GM12891 (cell line): ENCODE measurements at regions not wholly inside any gene's neighbourhood (a gene's known extent, or its start where the extent isn't known, plus 50 kb on each side); places are given as distances from the start of the nearest gene placed in this dataset.

ENCODE experiments used
- PAX5 ChIP-seq: IDR thresholded peaks from 2 replicates; pipeline ENCODE4 v1.6.1; 2011; ENCODE audit warnings: low read length, moderate library complexity, mild to moderate bottlenecking; ENCODE audit not compliant: insufficient read depth, severe bottlenecking
- POLR2AphosphoS5 ChIP-seq: IDR thresholded peaks from 2 replicates; pipeline ENCODE4 v1.6.1; 2011; ENCODE audit warnings: low read depth, low read length, control low read depth
- TAF1 ChIP-seq: IDR thresholded peaks from 2 replicates; pipeline ENCODE4 v1.6.1; 2011; ENCODE audit warnings: low read depth, low read length, control low read depth

- TF ChIP-seq POLR2AphosphoS5, result no peak
- TF ChIP-seq TAF1, result no peak
- TF ChIP-seq PAX5, result no peak
Observed at GRCh38 chr7:7104314-7104698, 78.0 kb upstream of the C1GALT1 start.
